ENCODE measurements at regions not wholly inside any gene's neighbourhood (a gene's known extent, or its start where the extent isn't known, plus 50 kb on each side); places are given as distances from the start of the nearest gene placed in this dataset.

GRCh38 chrX:79645749-79646148 is 278.6 kb upstream of the ITM2A start:
- no peak for DNase-seq

GRCh38 chrX:79631526-79631925 is 264.4 kb upstream of the ITM2A start:
- DNase-seq: no peak

- no peak for DNase-seq
Measured at GRCh38 chrX:79630033-79631009, 263.2 kb upstream of the ITM2A start.

- DNase-seq: no peak
Measured at GRCh38 chrX:79623098-79623762, 256.1 kb upstream of the ITM2A start.

- DNase-seq: no peak
Measured at GRCh38 chrX:79618280-79618679, 251.1 kb upstream of the ITM2A start.

GRCh38 chrX:79604364-79604763 is 237.2 kb upstream of the ITM2A start:
- DNase-seq: no peak

- DNase-seq: no peak
Measured at GRCh38 chrX:79601341-79602131, 234.4 kb upstream of the ITM2A start.

- DNase-seq: no peak
Measured at GRCh38 chrX:79592259-79592658, 225.1 kb upstream of the ITM2A start.

- no peak for DNase-seq
Measured at GRCh38 chrX:79588233-79588632, 221.1 kb upstream of the ITM2A start.

- no peak for DNase-seq
Measured at GRCh38 chrX:79573760-79574159, 206.6 kb upstream of the ITM2A start.

- no peak for DNase-seq
Measured at GRCh38 chrX:79572566-79572965, 205.4 kb upstream of the ITM2A start.

- no peak for DNase-seq
Measured at GRCh38 chrX:79570524-79571240, 203.5 kb upstream of the ITM2A start.

GRCh38 chrX:79568309-79568708 is 201.2 kb upstream of the ITM2A start:
- no peak for DNase-seq

- DNase-seq: no peak
Measured at GRCh38 chrX:79564362-79564761, 197.2 kb upstream of the ITM2A start.

- no peak for DNase-seq
Measured at GRCh38 chrX:79559290-79559689, 192.2 kb upstream of the ITM2A start.

GRCh38 chrX:79557212-79557611 is 190.1 kb upstream of the ITM2A start:
- no peak for DNase-seq

- no peak for DNase-seq
Measured at GRCh38 chrX:79556800-79557199, 189.7 kb upstream of the ITM2A start.

- DNase-seq: no peak
Measured at GRCh38 chrX:79530310-79531108, 163.4 kb upstream of the ITM2A start.

GRCh38 chrX:79524642-79525041 is 157.5 kb upstream of the ITM2A start:
- DNase-seq: peak; percentile 17

- no peak for DNase-seq
Measured at GRCh38 chrX:79515529-79515928, 148.4 kb upstream of the ITM2A start.

GRCh38 chrX:79511799-79512198 is 144.7 kb upstream of the ITM2A start:
- no peak for DNase-seq

GRCh38 chrX:79506001-79506400 is 138.9 kb upstream of the ITM2A start:
- no peak for DNase-seq
